ENCODE measurements at regions not wholly inside any gene's neighbourhood (a gene's known extent, or its start where the extent isn't known, plus 50 kb on each side); places are given as distances from the start of the nearest gene placed in this dataset.

- H2AFZ ChIP-seq (ENCODE audit: low read length), result no peak overlapping the region
- H3K36me3 ChIP-seq (ENCODE audit: control insufficient read depth in 2 of 4, insufficient read depth in 4 of 4, low read length in 3 of 4), result no peaks in the 10 kb centered on the region
- H3K14ac ChIP-seq (ENCODE audit: insufficient read length), result no peak overlapping the region
- H3K79me1 ChIP-seq (ENCODE audit: low read depth, low read length), result no peaks in the 10 kb centered on the region
- no peak overlapping the region for H3K27ac ChIP-seq (ENCODE audit: low read depth, low read length)
- no peaks in the 10 kb centered on the region for H3K27me3 ChIP-seq (replicated peaks in 1 of 4; ENCODE audit: control insufficient read depth in 3 of 4, extremely low read depth in 1 of 4, insufficient read depth in 3 of 4, low read length in 3 of 4)
- H3K4me3 ChIP-seq (ENCODE audit: extremely low read depth in 1 of 4, insufficient read depth in 2 of 4, low read depth in 3 of 4, low read length in 4 of 4), result no peak overlapping the region
- H3K9me3 ChIP-seq (ENCODE audit: insufficient read depth in 2 of 2, low read depth in 1 of 2, low read length in 1 of 2), result no peaks in the 10 kb centered on the region
- H3K4me2 ChIP-seq (ENCODE audit: insufficient read depth in 1 of 2, low read depth in 2 of 2, low read length in 2 of 2), result no peak overlapping the region
- H2BK12ac ChIP-seq (ENCODE audit: low read depth, low read length), result no peak overlapping the region
- no peaks in the 10 kb centered on the region for H3K79me2 ChIP-seq (ENCODE audit: control insufficient read depth in 1 of 2, insufficient read depth in 2 of 2, low read length in 2 of 2)
- H3K4me1 ChIP-seq (replicated peaks in 1 of 4; ENCODE audit: control insufficient read depth in 3 of 4, insufficient read depth in 4 of 4, low read length in 3 of 4), result no peaks in the 10 kb centered on the region
- H4K20me1 ChIP-seq (replicated peaks in 1 of 2; ENCODE audit: control insufficient read depth in 1 of 2, insufficient read depth in 2 of 2, low read length in 2 of 2), result no peaks in the 10 kb centered on the region
- no peak for FAIRE-seq
- no peak overlapping the region for H3K23ac ChIP-seq (ENCODE audit: insufficient read length)
- no peak overlapping the region for H3K18ac ChIP-seq (ENCODE audit: extremely low read depth, low read length)
- ChIA-PET CTCF (ENCODE audit: partially characterized antibody) (no interaction called here), POLR2A (ENCODE audit: partially characterized antibody) (no interaction called here)
- H2BK5ac ChIP-seq (ENCODE audit: low read depth, low read length), result no peak overlapping the region
- no peak overlapping the region for H3K56ac ChIP-seq (replicated peaks; ENCODE audit: insufficient read length, low read depth, low read length)
- H4K8ac ChIP-seq (ENCODE audit: extremely low read depth, insufficient read depth, low read length), result no peak overlapping the region
- H2BK15ac ChIP-seq (ENCODE audit: low read length), result no peak overlapping the region
- H4K91ac ChIP-seq (replicated peaks; ENCODE audit: insufficient read length, low read length), result no peak overlapping the region
- no peak overlapping the region for H4K5ac ChIP-seq (ENCODE audit: insufficient read length, low read depth, low read length)
- DNase-seq (ENCODE audit: low read depth in 1 of 2, low spot score in 2 of 2), result no peak
- WGBS, 2 experiments (ENCODE audit: extremely low coverage in 1 of 2, insufficient coverage in 1 of 2, insufficient read length in 1 of 2, insufficient replicate concordance in 2 of 2, low coverage in 1 of 2, low lambda C conversion rate in 2 of 2, missing lambda C conversion rate in 1 of 2), result 88% methylated on average over 2 of the region's 2 CpGs; no CpG with 5 or more reads in 1 of the 2 experiments
- H2BK120ac ChIP-seq (replicated peaks; ENCODE audit: low read depth, low read length), result no peak overlapping the region
- no peaks in the 10 kb centered on the region for H3K23me2 ChIP-seq (ENCODE audit: low read depth, low read length)
- no peak overlapping the region for H3K4ac ChIP-seq (replicated peaks; ENCODE audit: insufficient read length, low read depth, low read length)
- H2AK5ac ChIP-seq (ENCODE audit: low read depth, low read length), result no peak overlapping the region
- H3K9ac ChIP-seq (replicated peaks in 1 of 4; ENCODE audit: extremely low read depth in 1 of 4, low read depth in 3 of 4, low read length in 3 of 4), result no peak overlapping the region
- H2BK20ac ChIP-seq (ENCODE audit: low read length), result no peak overlapping the region
- TF ChIP-seq, protein P1, sequence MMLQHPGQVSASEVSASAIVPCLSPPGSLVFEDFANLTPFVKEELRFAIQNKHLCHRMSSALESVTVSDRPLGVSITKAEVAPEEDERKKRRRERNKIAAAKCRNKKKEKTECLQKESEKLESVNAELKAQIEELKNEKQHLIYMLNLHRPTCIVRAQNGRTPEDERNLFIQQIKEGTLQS (IDR thresholded peaks at IDR 0.05; ENCODE audit: insufficient read depth, low read depth, low read length), result no peak
- TF ChIP-seq, protein P2, sequence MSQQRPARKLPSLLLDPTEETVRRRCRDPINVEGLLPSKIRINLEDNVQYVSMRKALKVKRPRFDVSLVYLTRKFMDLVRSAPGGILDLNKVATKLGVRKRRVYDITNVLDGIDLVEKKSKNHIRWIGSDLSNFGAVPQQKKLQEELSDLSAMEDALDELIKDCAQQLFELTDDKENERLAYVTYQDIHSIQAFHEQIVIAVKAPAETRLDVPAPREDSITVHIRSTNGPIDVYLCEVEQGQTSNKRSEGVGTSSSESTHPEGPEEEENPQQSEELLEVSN (IDR thresholded peaks at IDR 0.05), result no peak
- no peak for TF ChIP-seq CTBP2 (IDR thresholded peaks at IDR 0.05; ENCODE audit: borderline replicate concordance, insufficient read depth, insufficient read length, low read length)
- TF ChIP-seq EZH2 (IDR thresholded peaks at IDR 0.05; ENCODE audit: low read depth, low read length, severe bottlenecking), result no peak
- no peak for TF ChIP-seq GABPA (IDR thresholded peaks at IDR 0.05; ENCODE audit: borderline replicate concordance, insufficient read depth, low read length)
- TF ChIP-seq RAD21 (IDR thresholded peaks at IDR 0.05 in 1 of 2, conservative IDR thresholded peaks at IDR 0.05 in 1 of 2; ENCODE audit: low read depth in 2 of 2, low read length in 2 of 2), result no peak
- TF ChIP-seq, protein P3, sequence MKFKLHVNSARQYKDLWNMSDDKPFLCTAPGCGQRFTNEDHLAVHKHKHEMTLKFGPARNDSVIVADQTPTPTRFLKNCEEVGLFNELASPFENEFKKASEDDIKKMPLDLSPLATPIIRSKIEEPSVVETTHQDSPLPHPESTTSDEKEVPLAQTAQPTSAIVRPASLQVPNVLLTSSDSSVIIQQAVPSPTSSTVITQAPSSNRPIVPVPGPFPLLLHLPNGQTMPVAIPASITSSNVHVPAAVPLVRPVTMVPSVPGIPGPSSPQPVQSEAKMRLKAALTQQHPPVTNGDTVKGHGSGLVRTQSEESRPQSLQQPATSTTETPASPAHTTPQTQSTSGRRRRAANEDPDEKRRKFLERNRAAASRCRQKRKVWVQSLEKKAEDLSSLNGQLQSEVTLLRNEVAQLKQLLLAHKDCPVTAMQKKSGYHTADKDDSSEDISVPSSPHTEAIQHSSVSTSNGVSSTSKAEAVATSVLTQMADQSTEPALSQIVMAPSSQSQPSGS (IDR thresholded peaks at IDR 0.05; ENCODE audit: low read length), result no peak
- no peak for TF ChIP-seq TAF7 (optimal IDR thresholded peaks at IDR 0.05; ENCODE audit: borderline replicate concordance, low read depth, low read length)
- TF ChIP-seq RXRA (IDR thresholded peaks at IDR 0.05; ENCODE audit: insufficient read depth, low read depth, low read length), result no peak
- TF ChIP-seq MAX (IDR thresholded peaks at IDR 0.05), result no peak
These were observed 243.5 kb downstream of the CDH7 start for GRCh38 chr18:65994302-65994701.
